Panc1 (cell line): ENCODE measurements at regions not wholly inside any gene's neighbourhood (a gene's known extent, or its start where the extent isn't known, plus 50 kb on each side); places are given as distances from the start of the nearest gene placed in this dataset.

Experiments
- ATAC-seq: fragments of 200-7000 bp; cut with Tn5 transposase; 2 replicates; pipeline ENCODE4 v1.9.1; 2020; ENCODE audit warnings: mild to moderate bottlenecking, moderate library complexity
- BruUV-seq: library from RNA; stranded (reverse); fragments of 400-500 nt; replicated peaks from 2 replicates; lab custom pipeline; 2021; lab: Mats Ljungman, UMichigan
- CTCF ChIA-PET: fragments of 300-600 bp; sonication (Branson Sonifier 250); formaldehyde crosslinking; loops from one replicate; lab custom pipeline; 2022; ENCODE audit warnings: antibody characterized with exemption; lab: Charles Lee
- POLR2A ChIA-PET: fragments of 300-600 bp; sonication (Branson Sonifier 250); formaldehyde crosslinking; loops from one replicate; lab custom pipeline; 2022; ENCODE audit warnings: antibody characterized with exemption; lab: Charles Lee
- DNase-seq: peaks from one replicate; pipeline ENCODE4 v3.0.0-alpha.2; 2010; ENCODE audit warnings: low read depth, low spot score
- H3K27ac ChIP-seq: 2 replicates; pipeline ENCODE4 v1.5.1; 2011; ENCODE audit warnings: mild to moderate bottlenecking, low read length, inconsistent platforms
- H3K27me3 ChIP-seq: fragments of 200-500 bp; sonication (Bioruptor generic); 2 replicates; pipeline ENCODE4 v1.6.0; 2014; ENCODE audit warnings: low read length, inconsistent platforms; ENCODE audit not compliant: control insufficient read depth, insufficient read depth
- H3K36me3 ChIP-seq: fragments of 200-500 bp; sonication (Bioruptor generic); 2 replicates; pipeline ENCODE4 v1.5.1; 2014; ENCODE audit warnings: inconsistent platforms, mild to moderate bottlenecking, low read length, moderate library complexity; ENCODE audit not compliant: control insufficient read depth, insufficient read depth
- H3K4me1 ChIP-seq: 2 replicates; pipeline ENCODE4 v1.5.1; 2011; ENCODE audit warnings: inconsistent platforms, mild to moderate bottlenecking, low read length, moderate library complexity; ENCODE audit not compliant: control insufficient read depth, insufficient read depth
- H3K4me3 ChIP-seq, 2 experiments: 2 replicates each; pipeline ENCODE4 v1.5.1; 2011 to 2012; ENCODE audit warnings: low read depth in 2 of 2, low read length in 2 of 2, mild to moderate bottlenecking in 2 of 2, inconsistent platforms in 1 of 2, moderate library complexity in 1 of 2
- H3K9me3 ChIP-seq: fragments of 200-500 bp; sonication (Bioruptor generic); 2 replicates; pipeline ENCODE4 v1.5.1; 2014; ENCODE audit warnings: low read depth, mild to moderate bottlenecking, inconsistent platforms, low read length, moderate library complexity; ENCODE audit not compliant: control insufficient read depth, insufficient read depth
- POLR2AphosphoS5 ChIP-seq: IDR thresholded peaks from 2 replicates; pipeline ENCODE4 v1.6.1; 2012; ENCODE audit warnings: mild to moderate bottlenecking, low read depth, low read length, moderate library complexity
- SIN3A ChIP-seq: IDR thresholded peaks from 2 replicates; pipeline ENCODE4 v1.6.1; 2012; ENCODE audit warnings: low read depth, mild to moderate bottlenecking, low read length, moderate library complexity, borderline replicate concordance; ENCODE audit not compliant: insufficient read depth
- TCF7L2 ChIP-seq: IDR thresholded peaks from 2 replicates; pipeline ENCODE4 v1.6.1; 2011; ENCODE audit warnings: mild to moderate bottlenecking, low read depth, low read length, inconsistent platforms
- in situ Hi-C: cut with HindIII; loops from 2 replicates; pipeline ENCODE4 v1.10.0; 2016; ENCODE audit warnings: low sequenced_read_pairs, low pct_unique_long_range_greater_than_20kb
- intact Hi-C: fragments of 100-400 bp; cut with micrococcal nuclease; formaldehyde crosslinking; loops from one replicate; pipeline ENCODE4 v1.10.0; 2022; ENCODE audit not compliant: unreplicated experiment
- TF ChIP-seq, protein P1 (sequence below): fragments of 450-650 bp; IDR thresholded peaks from 2 replicates; pipeline ENCODE4 v1.5.1; 2017; ENCODE audit warnings: mild to moderate bottlenecking
- TF ChIP-seq, protein P2 (sequence below), 2 experiments: IDR thresholded peaks; 2 replicates each; pipeline ENCODE4 v1.6.1; 2011 to 2012; ENCODE audit warnings: low read depth in 2 of 2, control low read depth in 1 of 2, low read length in 1 of 2, mild to moderate bottlenecking in 1 of 2, moderate library complexity in 1 of 2; ENCODE audit not compliant: insufficient read depth in 1 of 2

DNA sequence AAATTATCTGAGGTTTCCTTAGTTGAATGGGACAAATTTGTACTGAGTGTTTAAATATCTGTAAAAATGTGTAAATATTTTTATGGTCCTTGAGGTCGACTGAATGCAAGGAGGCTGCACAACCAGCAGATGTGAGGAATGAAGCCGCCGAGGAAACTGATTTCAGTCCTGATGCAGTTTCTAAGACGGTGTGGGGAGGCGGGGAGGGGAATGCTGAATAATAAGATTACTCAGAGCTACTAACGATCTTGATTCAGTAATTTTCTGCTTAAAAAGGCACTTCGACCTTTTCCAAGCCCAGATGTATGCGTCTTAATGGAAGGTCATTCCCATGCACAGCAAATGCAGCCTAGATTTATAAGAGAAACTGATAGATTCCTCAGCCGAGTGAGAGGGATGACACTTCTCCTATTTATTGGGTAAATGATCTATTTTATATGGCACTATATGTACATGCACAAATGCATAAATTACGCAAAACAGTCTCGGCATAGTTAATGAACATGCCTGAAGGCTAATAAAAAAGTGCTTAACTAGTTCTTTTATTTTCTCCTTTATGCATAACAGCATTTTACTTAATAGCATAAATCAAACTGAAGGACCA, 167.6 kb upstream of the PITRM1 start:
- Histone ChIP-seq H3K27ac (no peak overlapping the region), H3K27me3 (no peaks in the 10 kb centered on the region), H3K9me3 (no peaks in the 10 kb centered on the region), H3K4me1 (no peaks in the 10 kb centered on the region), H3K4me3 (no peak overlapping the region), H3K36me3 (no peaks in the 10 kb centered on the region)
- BruUV-seq, result no TSS peak
- ChIA-PET POLR2A (no interaction called here), CTCF (no interaction called here)
- intact Hi-C loops, result no loop called here
- DNase-seq, result no peak
- in situ Hi-C loops, result no loop called here
- TF ChIP-seq TCF7L2 (no peak), POLR2AphosphoS5 (no peak), SIN3A (no peak)
- TF ChIP-seq, protein P1, sequence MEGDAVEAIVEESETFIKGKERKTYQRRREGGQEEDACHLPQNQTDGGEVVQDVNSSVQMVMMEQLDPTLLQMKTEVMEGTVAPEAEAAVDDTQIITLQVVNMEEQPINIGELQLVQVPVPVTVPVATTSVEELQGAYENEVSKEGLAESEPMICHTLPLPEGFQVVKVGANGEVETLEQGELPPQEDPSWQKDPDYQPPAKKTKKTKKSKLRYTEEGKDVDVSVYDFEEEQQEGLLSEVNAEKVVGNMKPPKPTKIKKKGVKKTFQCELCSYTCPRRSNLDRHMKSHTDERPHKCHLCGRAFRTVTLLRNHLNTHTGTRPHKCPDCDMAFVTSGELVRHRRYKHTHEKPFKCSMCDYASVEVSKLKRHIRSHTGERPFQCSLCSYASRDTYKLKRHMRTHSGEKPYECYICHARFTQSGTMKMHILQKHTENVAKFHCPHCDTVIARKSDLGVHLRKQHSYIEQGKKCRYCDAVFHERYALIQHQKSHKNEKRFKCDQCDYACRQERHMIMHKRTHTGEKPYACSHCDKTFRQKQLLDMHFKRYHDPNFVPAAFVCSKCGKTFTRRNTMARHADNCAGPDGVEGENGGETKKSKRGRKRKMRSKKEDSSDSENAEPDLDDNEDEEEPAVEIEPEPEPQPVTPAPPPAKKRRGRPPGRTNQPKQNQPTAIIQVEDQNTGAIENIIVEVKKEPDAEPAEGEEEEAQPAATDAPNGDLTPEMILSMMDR, result no peak
- TF ChIP-seq, protein P2, sequence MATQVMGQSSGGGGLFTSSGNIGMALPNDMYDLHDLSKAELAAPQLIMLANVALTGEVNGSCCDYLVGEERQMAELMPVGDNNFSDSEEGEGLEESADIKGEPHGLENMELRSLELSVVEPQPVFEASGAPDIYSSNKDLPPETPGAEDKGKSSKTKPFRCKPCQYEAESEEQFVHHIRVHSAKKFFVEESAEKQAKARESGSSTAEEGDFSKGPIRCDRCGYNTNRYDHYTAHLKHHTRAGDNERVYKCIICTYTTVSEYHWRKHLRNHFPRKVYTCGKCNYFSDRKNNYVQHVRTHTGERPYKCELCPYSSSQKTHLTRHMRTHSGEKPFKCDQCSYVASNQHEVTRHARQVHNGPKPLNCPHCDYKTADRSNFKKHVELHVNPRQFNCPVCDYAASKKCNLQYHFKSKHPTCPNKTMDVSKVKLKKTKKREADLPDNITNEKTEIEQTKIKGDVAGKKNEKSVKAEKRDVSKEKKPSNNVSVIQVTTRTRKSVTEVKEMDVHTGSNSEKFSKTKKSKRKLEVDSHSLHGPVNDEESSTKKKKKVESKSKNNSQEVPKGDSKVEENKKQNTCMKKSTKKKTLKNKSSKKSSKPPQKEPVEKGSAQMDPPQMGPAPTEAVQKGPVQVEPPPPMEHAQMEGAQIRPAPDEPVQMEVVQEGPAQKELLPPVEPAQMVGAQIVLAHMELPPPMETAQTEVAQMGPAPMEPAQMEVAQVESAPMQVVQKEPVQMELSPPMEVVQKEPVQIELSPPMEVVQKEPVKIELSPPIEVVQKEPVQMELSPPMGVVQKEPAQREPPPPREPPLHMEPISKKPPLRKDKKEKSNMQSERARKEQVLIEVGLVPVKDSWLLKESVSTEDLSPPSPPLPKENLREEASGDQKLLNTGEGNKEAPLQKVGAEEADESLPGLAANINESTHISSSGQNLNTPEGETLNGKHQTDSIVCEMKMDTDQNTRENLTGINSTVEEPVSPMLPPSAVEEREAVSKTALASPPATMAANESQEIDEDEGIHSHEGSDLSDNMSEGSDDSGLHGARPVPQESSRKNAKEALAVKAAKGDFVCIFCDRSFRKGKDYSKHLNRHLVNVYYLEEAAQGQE (IDR thresholded peaks at IDR 0.05; ENCODE audit: insufficient read depth in 1 of 2, low read depth in 2 of 2, low read length in 1 of 2), result no peak
- no peak for ATAC-seq

DNA sequence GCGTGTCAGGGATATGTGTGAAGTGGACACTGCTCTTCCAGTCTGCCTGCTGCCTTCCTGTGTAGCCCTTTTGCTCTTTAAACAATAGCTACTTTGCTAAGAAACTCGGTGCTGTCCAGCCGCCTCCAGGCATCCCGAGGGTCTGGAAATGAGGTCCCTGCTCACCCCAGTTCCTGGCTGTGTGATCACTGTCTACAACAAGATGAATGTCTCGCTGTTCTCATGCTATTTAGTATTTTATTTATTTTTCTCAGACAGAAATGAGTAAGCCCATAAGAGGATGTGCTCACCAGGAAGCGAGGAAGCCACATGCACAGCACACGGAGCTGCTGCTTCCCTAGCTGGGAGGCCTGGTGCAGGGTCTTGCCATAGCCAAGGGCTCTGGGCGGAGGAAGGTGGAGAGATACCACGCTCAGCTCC, 167.0 kb upstream of the PITRM1 start:
- Histone ChIP-seq H3K9me3 (no peaks in the 10 kb centered on the region), H3K36me3 (no peaks in the 10 kb centered on the region), H3K27ac (no peak overlapping the region), H3K4me3 (no peak overlapping the region), H3K27me3 (no peaks in the 10 kb centered on the region), H3K4me1 (no peaks in the 10 kb centered on the region)
- ATAC-seq (peak; percentile 63), DNase-seq (no peak)
- in situ Hi-C loops, result no loop called here
- no TSS peak for BruUV-seq
- POLR2A ChIA-PET, result interaction anchor here (0.6 kb wide), 1 partner anchor 173 kb away, joined by 3 read pairs; no protein-coding TSS in a partner anchor
- intact Hi-C loops, result no loop called here
- TF ChIP-seq, protein P2 (IDR thresholded peaks at IDR 0.05; ENCODE audit: insufficient read depth in 1 of 2, low read depth in 2 of 2, low read length in 1 of 2), result no peak
- TF ChIP-seq POLR2AphosphoS5 (no peak), TCF7L2 (no peak), SIN3A (no peak)
- TF ChIP-seq, protein P1, result no peak
- CTCF ChIA-PET, result no interaction called here
